MCF 10A (cell line): ENCODE measurements at regions not wholly inside any gene's neighbourhood (a gene's known extent, or its start where the extent isn't known, plus 50 kb on each side); places are given as distances from the start of the nearest gene placed in this dataset.

Source experiments
- BruUV-seq: library from RNA; stranded (reverse); fragments of 400-500 nt; replicated peaks from 2 replicates; lab custom pipeline; 2021; lab: Mats Ljungman, UMichigan
- CTCF ChIA-PET: fragments of 300-600 bp; sonication (Branson Sonifier 250); formaldehyde crosslinking; extraction: SDS; loops from one replicate; lab custom pipeline; 2021; ENCODE audit warnings: antibody characterized with exemption, inconsistent platforms; lab: Yijun Ruan, JAX
- POLR2A ChIA-PET: fragments of 300-600, 350-650 bp; sonication (Branson Sonifier 250); formaldehyde crosslinking; extraction: SDS; loops from one replicate; lab custom pipeline; 2020; ENCODE audit warnings: antibody characterized with exemption, inconsistent platforms; lab: Yijun Ruan, JAX
- DNase-seq: peaks from one replicate; pipeline ENCODE4 v3.0.0-alpha.2; 2018; ENCODE audit not compliant: unreplicated experiment
- H3K27ac Mint-ChIP-seq: one replicate; pipeline ENCODE4 v1.8.0; 2022; ENCODE audit warnings: mild to moderate bottlenecking, low read depth, mixed read lengths; ENCODE audit not compliant: unreplicated experiment
- H3K27me3 Mint-ChIP-seq: one replicate; pipeline ENCODE4 v1.8.0; 2022; ENCODE audit warnings: mixed read lengths; ENCODE audit not compliant: insufficient read depth, unreplicated experiment
- H3K36me3 Mint-ChIP-seq: one replicate; pipeline ENCODE4 v1.8.0; 2022; ENCODE audit warnings: mild to moderate bottlenecking, moderate library complexity, mixed read lengths; ENCODE audit not compliant: insufficient read depth, unreplicated experiment
- H3K4me1 Mint-ChIP-seq: one replicate; pipeline ENCODE4 v1.8.0; 2022; ENCODE audit warnings: mixed read lengths; ENCODE audit not compliant: insufficient read depth, unreplicated experiment
- H3K4me3 Mint-ChIP-seq: one replicate; pipeline ENCODE4 v1.8.0; 2022; ENCODE audit warnings: mild to moderate bottlenecking, moderate library complexity, mixed read lengths; ENCODE audit not compliant: unreplicated experiment
- H3K9me3 Mint-ChIP-seq: one replicate; pipeline ENCODE4 v1.8.0; 2022; ENCODE audit warnings: mixed read lengths; ENCODE audit not compliant: unreplicated experiment
- CTCF ChIP-seq: fragments of 200-600 bp; IDR thresholded peaks from one replicate; pipeline ENCODE4 v1.8.0; 2022; ENCODE audit warnings: antibody characterized with exemption, mild to moderate bottlenecking; ENCODE audit not compliant: unreplicated experiment
- intact Hi-C: fragments of 100-400 bp; cut with micrococcal nuclease; formaldehyde crosslinking; loops from 2 replicates; pipeline ENCODE4 v1.14.1; 2022

GRCh38 chr3:74304424-74304823, 310.0 kb downstream of the CNTN3 start:
- H3K9me3 Mint-ChIP-seq: no peaks in the 10 kb centered on the region
- H3K4me3 Mint-ChIP-seq: no peak overlapping the region
- H3K27ac Mint-ChIP-seq: no peak overlapping the region
- no peaks in the 10 kb centered on the region for H3K4me1 Mint-ChIP-seq
- intact Hi-C loops: no loop called here
- BruUV-seq: no TSS peak
- CTCF ChIA-PET: no interaction called here
- H3K36me3 Mint-ChIP-seq: no peaks in the 10 kb centered on the region
- no peak for DNase-seq
- TF ChIP-seq CTCF: no peak
- POLR2A ChIA-PET: no interaction called here
- H3K27me3 Mint-ChIP-seq: no peaks in the 10 kb centered on the region

GRCh38 chr3:74303711-74304110, 310.7 kb downstream of the CNTN3 start:
- no peak overlapping the region for H3K27ac Mint-ChIP-seq
- intact Hi-C loops: no loop called here
- no peak for TF ChIP-seq CTCF
- peak; percentile 0 for DNase-seq
- no peaks in the 10 kb centered on the region for H3K4me1 Mint-ChIP-seq
- no peaks in the 10 kb centered on the region for H3K36me3 Mint-ChIP-seq
- CTCF ChIA-PET: interaction anchor here (0.9 kb wide), 1 partner anchor 9 kb away, joined by 3 read pairs; no protein-coding TSS in a partner anchor
- no peaks in the 10 kb centered on the region for H3K27me3 Mint-ChIP-seq
- H3K4me3 Mint-ChIP-seq: no peak overlapping the region
- no TSS peak for BruUV-seq
- POLR2A ChIA-PET: no interaction called here
- H3K9me3 Mint-ChIP-seq: no peaks in the 10 kb centered on the region

GRCh38 chr3:74302969-74303368, 311.5 kb downstream of the CNTN3 start:
- no peak for TF ChIP-seq CTCF
- H3K36me3 Mint-ChIP-seq: no peaks in the 10 kb centered on the region
- no peaks in the 10 kb centered on the region for H3K27me3 Mint-ChIP-seq
- no peaks in the 10 kb centered on the region for H3K9me3 Mint-ChIP-seq
- ChIA-PET POLR2A (no interaction called here), CTCF (interaction anchor here (0.6 to 0.9 kb wide), 2 partner anchors 10 to 24 kb away, joined by 3 read pairs; no protein-coding TSS in a partner anchor)
- H3K27ac Mint-ChIP-seq: no peak overlapping the region
- no peak for DNase-seq
- BruUV-seq: no TSS peak
- H3K4me1 Mint-ChIP-seq: no peaks in the 10 kb centered on the region
- intact Hi-C loops: no loop called here
- H3K4me3 Mint-ChIP-seq: no peak overlapping the region

DNA sequence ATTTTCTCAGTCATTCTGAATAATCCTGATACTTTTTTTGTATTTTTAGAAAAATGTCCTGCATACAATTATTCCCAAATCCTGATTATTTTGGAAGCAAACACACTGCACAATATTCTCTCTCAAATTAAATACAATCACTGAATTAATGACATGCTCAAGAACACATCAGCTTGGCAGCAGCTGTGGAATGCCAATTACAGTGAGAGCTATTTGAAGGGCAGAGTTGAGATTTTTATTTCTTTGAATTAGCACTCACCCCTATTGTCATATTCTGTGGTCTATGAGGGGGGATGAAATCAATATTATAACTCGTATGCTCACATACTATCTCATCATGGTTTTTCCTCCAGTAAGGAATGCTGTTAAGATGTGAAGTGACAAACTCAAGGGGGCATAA, 312.2 kb downstream of the CNTN3 start:
- POLR2A ChIA-PET: no interaction called here
- intact Hi-C loops: no loop called here
- Mint-ChIP-seq H3K27ac (no peak overlapping the region), H3K4me3 (no peak overlapping the region), H3K9me3 (no peaks in the 10 kb centered on the region), H3K4me1 (no peaks in the 10 kb centered on the region), H3K36me3 (no peaks in the 10 kb centered on the region), H3K27me3 (no peaks in the 10 kb centered on the region)
- no peak for TF ChIP-seq CTCF
- no TSS peak for BruUV-seq
- CTCF ChIA-PET: no interaction called here
- DNase-seq: no peak
